Type B pancreatic cell (in vitro differentiated cells): ENCODE measurements at regions not wholly inside any gene's neighbourhood (a gene's known extent, or its start where the extent isn't known, plus 50 kb on each side); places are given as distances from the start of the nearest gene placed in this dataset.
A peak's percentile ranks its signal among the peaks of the same experiment; 100 is the strongest.

ENCODE experiments used
- DNase-seq: peaks from one replicate; pipeline ENCODE4 v3.0.0; 2021; ENCODE audit warnings: mixed read lengths; ENCODE audit not compliant: unreplicated experiment; ENCODE audit errors: extremely low spot score
- H3K27ac Mint-ChIP-seq: 2 replicates; pipeline ENCODE4 v1.8.0; 2021; ENCODE audit warnings: mild to moderate bottlenecking, mixed read lengths
- H3K27me3 Mint-ChIP-seq: 2 replicates; pipeline ENCODE4 v1.8.0; 2021; ENCODE audit warnings: mixed read lengths
- H3K36me3 Mint-ChIP-seq: 2 replicates; pipeline ENCODE4 v1.8.0; 2021; ENCODE audit warnings: mixed read lengths
- H3K4me1 Mint-ChIP-seq: one replicate; pipeline ENCODE4 v1.8.0; 2021; ENCODE audit warnings: mixed read lengths; ENCODE audit not compliant: unreplicated experiment
- H3K4me3 Mint-ChIP-seq: 2 replicates; pipeline ENCODE4 v1.8.0; 2021; ENCODE audit warnings: mild to moderate bottlenecking, mixed read lengths
- H3K9me3 Mint-ChIP-seq: 2 replicates; pipeline ENCODE4 v1.8.0; 2021; ENCODE audit warnings: mixed read lengths
- TF ChIP-seq, protein P1 (sequence below): fragments of 200-600 bp; sonication (generic); conservative IDR thresholded peaks from 2 replicates; pipeline ENCODE4 v1.5.0; 2021; ENCODE audit warnings: antibody characterized with exemption, mild to moderate bottlenecking

DNA sequence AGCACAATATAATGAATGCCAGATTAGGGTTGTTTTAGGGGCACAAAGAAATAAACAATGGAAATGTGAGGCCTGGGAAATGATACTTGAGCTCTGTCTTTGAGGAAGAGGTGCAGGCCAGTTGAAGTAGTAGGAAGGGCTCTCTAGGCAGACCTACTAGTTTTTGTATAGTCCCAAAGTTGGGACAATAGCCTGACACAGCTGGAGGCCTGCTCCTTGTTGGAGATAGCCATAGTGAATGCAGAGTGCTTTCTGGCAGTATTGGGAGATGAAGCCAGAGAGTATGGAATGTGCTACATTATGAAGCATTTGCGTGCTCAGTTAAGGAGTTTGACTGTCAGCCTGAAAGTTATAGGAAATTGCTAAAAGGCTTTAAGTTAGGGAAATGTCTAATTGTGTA, 251.2 kb upstream of the ZPLD1 start:
- DNase-seq: no peak
- no peaks in the 10 kb centered on the region for H3K36me3 Mint-ChIP-seq
- H3K27me3 Mint-ChIP-seq: no peaks in the 10 kb centered on the region
- H3K9me3 Mint-ChIP-seq: no peaks in the 10 kb centered on the region
- H3K4me1 Mint-ChIP-seq: peaks cover 21% of the 10 kb centered on the region
- TF ChIP-seq, protein P1, sequence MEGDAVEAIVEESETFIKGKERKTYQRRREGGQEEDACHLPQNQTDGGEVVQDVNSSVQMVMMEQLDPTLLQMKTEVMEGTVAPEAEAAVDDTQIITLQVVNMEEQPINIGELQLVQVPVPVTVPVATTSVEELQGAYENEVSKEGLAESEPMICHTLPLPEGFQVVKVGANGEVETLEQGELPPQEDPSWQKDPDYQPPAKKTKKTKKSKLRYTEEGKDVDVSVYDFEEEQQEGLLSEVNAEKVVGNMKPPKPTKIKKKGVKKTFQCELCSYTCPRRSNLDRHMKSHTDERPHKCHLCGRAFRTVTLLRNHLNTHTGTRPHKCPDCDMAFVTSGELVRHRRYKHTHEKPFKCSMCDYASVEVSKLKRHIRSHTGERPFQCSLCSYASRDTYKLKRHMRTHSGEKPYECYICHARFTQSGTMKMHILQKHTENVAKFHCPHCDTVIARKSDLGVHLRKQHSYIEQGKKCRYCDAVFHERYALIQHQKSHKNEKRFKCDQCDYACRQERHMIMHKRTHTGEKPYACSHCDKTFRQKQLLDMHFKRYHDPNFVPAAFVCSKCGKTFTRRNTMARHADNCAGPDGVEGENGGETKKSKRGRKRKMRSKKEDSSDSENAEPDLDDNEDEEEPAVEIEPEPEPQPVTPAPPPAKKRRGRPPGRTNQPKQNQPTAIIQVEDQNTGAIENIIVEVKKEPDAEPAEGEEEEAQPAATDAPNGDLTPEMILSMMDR: no peak
- no peak overlapping the region for H3K4me3 Mint-ChIP-seq
- H3K27ac Mint-ChIP-seq: no peak overlapping the region

DNA sequence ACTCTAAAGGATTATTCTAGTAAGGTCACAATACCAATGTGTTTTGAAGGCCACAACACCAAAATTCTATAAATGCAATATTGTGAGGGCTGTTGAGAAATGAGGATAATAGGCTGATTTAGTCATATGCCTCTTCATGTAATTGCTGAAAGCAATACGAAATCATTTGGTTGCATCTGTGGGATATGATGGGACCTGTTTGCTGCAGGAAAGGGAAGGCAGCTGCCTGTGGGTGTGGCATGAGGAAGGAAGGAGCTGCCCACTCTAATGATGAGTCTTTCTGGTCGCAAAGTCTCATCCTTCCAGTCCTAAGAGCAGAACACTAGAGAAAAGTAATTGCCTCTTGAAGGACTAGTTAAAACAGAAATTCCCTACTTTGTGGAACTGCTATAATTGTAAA, 245.3 kb upstream of the ZPLD1 start:
- TF ChIP-seq, protein P1: no peak
- no peak overlapping the region for H3K4me3 Mint-ChIP-seq
- H3K27me3 Mint-ChIP-seq: no peaks in the 10 kb centered on the region
- H3K27ac Mint-ChIP-seq: peak overlapping the region; percentile 3
- H3K4me1 Mint-ChIP-seq: peaks cover 15% of the 10 kb centered on the region
- no peaks in the 10 kb centered on the region for H3K9me3 Mint-ChIP-seq
- no peak for DNase-seq
- no peaks in the 10 kb centered on the region for H3K36me3 Mint-ChIP-seq

DNA sequence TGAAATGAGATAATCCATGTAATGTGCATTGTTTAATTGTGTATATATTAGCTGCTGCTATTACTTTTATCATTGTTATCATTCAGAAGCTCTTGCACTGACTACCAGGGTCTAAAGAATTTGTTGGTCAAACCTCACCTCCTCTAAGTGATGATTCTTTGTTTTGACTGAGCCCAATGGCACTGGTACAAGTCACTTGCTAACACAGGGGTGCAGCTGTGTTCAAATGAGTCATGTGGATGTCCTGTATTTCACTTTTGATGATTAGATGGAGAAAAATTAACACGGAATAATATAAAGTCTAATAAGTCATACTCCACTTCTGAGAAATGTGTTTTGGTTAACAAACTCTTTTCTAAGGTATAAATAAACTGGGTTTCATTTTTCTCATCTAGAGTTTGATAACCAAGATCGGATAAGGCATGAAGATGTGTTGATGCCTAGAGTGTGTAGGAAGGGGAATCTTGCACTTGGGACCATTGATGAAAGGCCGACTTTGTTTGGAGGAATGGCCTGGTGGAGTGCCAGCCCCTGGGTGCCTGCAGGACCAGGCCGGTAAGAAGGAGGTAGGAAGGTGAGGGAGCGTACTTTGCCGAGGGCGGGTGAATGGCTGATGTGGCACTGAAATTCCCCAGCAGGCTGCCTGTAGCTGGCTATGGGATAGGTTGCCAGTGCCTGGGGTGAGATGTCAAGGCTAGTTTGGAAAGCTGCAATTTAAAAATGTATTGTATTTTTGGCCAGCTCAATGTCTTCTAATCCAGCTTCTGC, 244.7 kb upstream of the ZPLD1 start:
- H3K27me3 Mint-ChIP-seq: no peaks in the 10 kb centered on the region
- H3K4me1 Mint-ChIP-seq: peaks cover 17% of the 10 kb centered on the region
- H3K9me3 Mint-ChIP-seq: no peaks in the 10 kb centered on the region
- no peak for DNase-seq
- H3K36me3 Mint-ChIP-seq: no peaks in the 10 kb centered on the region
- H3K27ac Mint-ChIP-seq: no peak overlapping the region
- no peak overlapping the region for H3K4me3 Mint-ChIP-seq
- TF ChIP-seq, protein P1: no peak

DNA sequence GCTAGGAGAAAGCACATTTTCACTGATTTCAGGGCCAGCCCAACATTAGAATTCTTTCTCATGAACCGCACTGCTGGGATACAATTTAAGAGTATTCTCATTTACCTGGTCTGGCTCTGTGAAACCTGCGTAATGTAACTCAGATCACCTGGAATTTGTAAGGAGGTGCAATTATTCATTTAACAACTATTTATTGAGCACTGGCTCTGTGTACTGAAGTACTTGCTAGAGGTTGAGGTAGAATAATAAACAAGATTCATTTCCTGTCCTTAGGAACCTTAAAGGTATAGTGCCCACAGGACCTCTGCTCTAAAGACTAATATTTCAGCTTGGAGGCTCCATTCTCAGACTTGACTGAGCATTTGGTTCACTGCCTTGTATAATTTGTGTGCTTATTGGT, 242.2 kb upstream of the ZPLD1 start:
- no peaks in the 10 kb centered on the region for H3K27me3 Mint-ChIP-seq
- H3K27ac Mint-ChIP-seq: peak overlapping the region; percentile 19
- H3K4me3 Mint-ChIP-seq: no peak overlapping the region
- no peaks in the 10 kb centered on the region for H3K9me3 Mint-ChIP-seq
- no peak for DNase-seq
- H3K4me1 Mint-ChIP-seq: peaks cover 19% of the 10 kb centered on the region
- H3K36me3 Mint-ChIP-seq: no peaks in the 10 kb centered on the region
- TF ChIP-seq, protein P1: no peak

DNA sequence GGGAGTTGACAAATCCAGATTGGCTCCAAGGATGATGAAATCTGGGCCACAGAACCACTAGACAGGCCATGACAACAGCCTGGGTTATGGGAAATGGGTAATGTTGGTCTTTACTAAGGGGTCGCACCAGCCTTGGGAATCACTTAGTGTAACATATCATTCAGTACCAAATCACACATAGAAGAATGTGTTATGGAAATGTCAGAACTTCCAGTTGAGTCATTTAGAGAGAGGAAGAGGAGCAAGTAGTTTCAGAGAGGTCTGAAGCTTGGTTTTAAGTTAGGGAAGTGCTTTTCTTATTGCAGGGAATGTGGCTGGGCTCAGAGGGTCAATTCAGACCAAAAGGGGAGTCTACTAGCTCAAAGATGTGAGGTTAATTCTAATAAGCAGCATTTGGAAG, 241.6 kb upstream of the ZPLD1 start:
- H3K4me1 Mint-ChIP-seq: peaks cover 19% of the 10 kb centered on the region
- no peaks in the 10 kb centered on the region for H3K27me3 Mint-ChIP-seq
- DNase-seq: no peak
- TF ChIP-seq, protein P1: no peak
- H3K36me3 Mint-ChIP-seq: no peaks in the 10 kb centered on the region
- no peak overlapping the region for H3K4me3 Mint-ChIP-seq
- H3K9me3 Mint-ChIP-seq: no peaks in the 10 kb centered on the region
- peak overlapping the region; percentile 19 for H3K27ac Mint-ChIP-seq
